ENCODE measurements at regions not wholly inside any gene's neighbourhood (a gene's known extent, or its start where the extent isn't known, plus 50 kb on each side); places are given as distances from the start of the nearest gene placed in this dataset.

DNA sequence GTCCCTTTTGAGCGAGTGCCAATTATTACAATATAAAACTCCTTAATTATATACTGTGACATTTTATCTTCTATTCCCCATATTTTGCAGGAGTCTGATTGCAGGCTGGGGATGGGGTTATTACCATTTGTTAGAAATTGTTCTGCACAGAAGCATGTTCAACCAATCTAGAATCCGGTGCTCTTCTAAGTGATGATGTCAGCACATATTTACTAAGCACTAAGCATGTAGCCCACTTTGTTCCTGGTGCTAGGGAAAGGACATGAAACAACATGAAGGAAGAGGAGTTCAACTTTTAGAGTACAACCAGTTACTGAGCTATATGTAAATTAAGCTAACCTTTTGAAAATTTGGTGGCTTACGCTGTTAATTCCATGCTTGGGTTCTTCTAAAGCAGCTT, 52.8 kb upstream of the IL1RAPL2 start:
- no peak for TF ChIP-seq CTCF (IDR thresholded peaks at IDR 0.05)
- DNase-seq: no peak
- H3K9me3 Mint-ChIP-seq: no peaks in the 10 kb centered on the region
- H3K27me3 Mint-ChIP-seq (ENCODE audit: insufficient read depth): no peaks in the 10 kb centered on the region
- H3K4me3 Mint-ChIP-seq: no peak overlapping the region
- H3K27ac Mint-ChIP-seq: no peak overlapping the region
- H3K4me1 Mint-ChIP-seq (ENCODE audit: low read depth): no peaks in the 10 kb centered on the region
- no peaks in the 10 kb centered on the region for H3K36me3 Mint-ChIP-seq (ENCODE audit: low read depth)

DNA sequence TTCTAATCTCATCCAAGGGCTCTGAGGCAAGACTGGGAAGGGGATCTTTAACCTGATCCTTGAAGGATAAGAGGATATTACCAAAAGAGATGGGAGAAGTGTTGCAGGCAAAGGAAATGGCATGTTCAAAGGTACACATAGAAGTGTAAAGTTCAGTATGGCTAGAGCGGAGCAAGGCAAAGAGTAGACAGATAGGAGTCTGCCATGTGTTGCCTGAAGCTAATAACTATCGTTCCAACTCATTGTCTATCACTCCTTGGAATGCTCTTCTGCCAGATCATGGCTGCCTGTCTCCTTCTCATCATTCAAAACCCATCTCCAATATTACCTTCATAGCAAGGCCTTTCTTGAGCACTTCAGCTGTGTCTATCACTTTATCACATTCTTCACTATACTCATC, 55.2 kb upstream of the IL1RAPL2 start:
- Mint-ChIP-seq H3K27ac (no peak overlapping the region), H3K4me1 (ENCODE audit: low read depth) (no peaks in the 10 kb centered on the region), H3K27me3 (ENCODE audit: insufficient read depth) (no peaks in the 10 kb centered on the region; the same call in 1 of the 2 replicates), H3K9me3 (no peaks in the 10 kb centered on the region), H3K4me3 (no peak overlapping the region), H3K36me3 (ENCODE audit: low read depth) (no peaks in the 10 kb centered on the region)
- TF ChIP-seq CTCF (IDR thresholded peaks at IDR 0.05): no peak
- no peak for DNase-seq

DNA sequence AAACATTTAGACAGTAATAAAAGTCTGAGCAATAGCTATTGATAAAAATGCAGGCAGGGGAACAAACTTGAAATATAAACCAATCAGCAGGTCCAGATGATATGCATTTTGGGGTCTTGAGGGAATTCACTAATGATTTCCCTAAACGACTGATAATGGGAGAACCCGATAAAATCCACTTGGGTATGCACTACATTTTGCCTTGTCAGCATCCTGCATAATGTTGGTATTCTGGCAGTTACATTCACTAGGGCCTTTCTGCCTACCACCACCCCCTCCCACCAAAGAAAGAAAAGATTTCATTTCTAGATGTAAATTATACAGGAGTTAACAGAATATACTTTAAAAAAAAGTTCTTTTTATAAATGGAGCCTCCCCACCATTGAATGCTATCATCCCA, 63.5 kb upstream of the IL1RAPL2 start:
- no peaks in the 10 kb centered on the region for H3K9me3 Mint-ChIP-seq
- H3K27ac Mint-ChIP-seq: no peak overlapping the region
- DNase-seq: no peak
- H3K4me3 Mint-ChIP-seq: no peak overlapping the region
- H3K36me3 Mint-ChIP-seq (ENCODE audit: low read depth): no peaks in the 10 kb centered on the region
- H3K4me1 Mint-ChIP-seq (ENCODE audit: low read depth): no peaks in the 10 kb centered on the region
- TF ChIP-seq CTCF (IDR thresholded peaks at IDR 0.05): no peak
- H3K27me3 Mint-ChIP-seq (ENCODE audit: insufficient read depth): peaks cover 2% of the 10 kb centered on the region; the same call in 1 of the 2 replicates

GRCh38 chrX:104488811-104489210, 77.2 kb upstream of the IL1RAPL2 start:
- Mint-ChIP-seq H3K4me1 (ENCODE audit: low read depth) (no peaks in the 10 kb centered on the region), H3K27ac (no peak overlapping the region), H3K36me3 (ENCODE audit: low read depth) (no peaks in the 10 kb centered on the region), H3K4me3 (no peak overlapping the region), H3K9me3 (no peaks in the 10 kb centered on the region), H3K27me3 (ENCODE audit: insufficient read depth) (peaks cover 2% of the 10 kb centered on the region; the same call in 1 of the 2 replicates)
- no peak for TF ChIP-seq CTCF (IDR thresholded peaks at IDR 0.05)
- DNase-seq: no peak

DNA sequence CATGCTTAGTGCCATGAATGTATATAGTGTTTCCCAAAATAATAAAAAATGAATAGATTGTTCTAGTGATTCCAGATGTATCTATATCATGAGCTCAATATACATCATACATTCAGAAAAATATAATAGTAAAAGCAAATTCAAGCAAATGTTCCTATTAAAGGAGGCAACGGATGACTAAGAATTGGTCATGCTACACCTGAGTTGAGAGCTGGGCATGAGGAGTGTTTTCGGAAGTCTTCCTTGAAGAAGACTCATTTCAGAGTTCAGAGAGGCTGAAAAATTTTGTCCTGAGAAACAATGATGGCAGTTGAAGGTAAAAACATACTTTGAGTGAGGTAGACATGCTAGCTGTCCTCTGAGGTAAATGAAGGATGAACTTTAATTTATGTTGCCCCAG, 79.3 kb upstream of the IL1RAPL2 start:
- Mint-ChIP-seq H3K4me1 (ENCODE audit: low read depth) (no peaks in the 10 kb centered on the region), H3K4me3 (no peak overlapping the region), H3K27me3 (ENCODE audit: insufficient read depth) (peaks cover 2% of the 10 kb centered on the region; the same call in 1 of the 2 replicates), H3K36me3 (ENCODE audit: low read depth) (no peaks in the 10 kb centered on the region), H3K27ac (no peak overlapping the region), H3K9me3 (no peaks in the 10 kb centered on the region)
- no peak for TF ChIP-seq CTCF (IDR thresholded peaks at IDR 0.05)
- DNase-seq: no peak

GRCh38 chrX:104482757-104483156, 83.2 kb upstream of the IL1RAPL2 start:
- Mint-ChIP-seq H3K4me1 (ENCODE audit: low read depth) (no peaks in the 10 kb centered on the region), H3K27ac (no peak overlapping the region), H3K27me3 (ENCODE audit: insufficient read depth) (peaks cover 4% of the 10 kb centered on the region), H3K4me3 (no peak overlapping the region), H3K9me3 (no peaks in the 10 kb centered on the region), H3K36me3 (ENCODE audit: low read depth) (no peaks in the 10 kb centered on the region)
- no peak for DNase-seq
- peak; percentile 39; the same call in 1 of the 2 replicates for TF ChIP-seq CTCF (IDR thresholded peaks at IDR 0.05)

All from HFFc6 (cell line).